ENCODE measurements at regions not wholly inside any gene's neighbourhood (a gene's known extent, or its start where the extent isn't known, plus 50 kb on each side); places are given as distances from the start of the nearest gene placed in this dataset.
"Not testable (repeated sequence)": the region's sequence is repeated elsewhere in the genome, so short reads cannot be mapped to it uniquely, and the experiment has no call there.

DNA sequence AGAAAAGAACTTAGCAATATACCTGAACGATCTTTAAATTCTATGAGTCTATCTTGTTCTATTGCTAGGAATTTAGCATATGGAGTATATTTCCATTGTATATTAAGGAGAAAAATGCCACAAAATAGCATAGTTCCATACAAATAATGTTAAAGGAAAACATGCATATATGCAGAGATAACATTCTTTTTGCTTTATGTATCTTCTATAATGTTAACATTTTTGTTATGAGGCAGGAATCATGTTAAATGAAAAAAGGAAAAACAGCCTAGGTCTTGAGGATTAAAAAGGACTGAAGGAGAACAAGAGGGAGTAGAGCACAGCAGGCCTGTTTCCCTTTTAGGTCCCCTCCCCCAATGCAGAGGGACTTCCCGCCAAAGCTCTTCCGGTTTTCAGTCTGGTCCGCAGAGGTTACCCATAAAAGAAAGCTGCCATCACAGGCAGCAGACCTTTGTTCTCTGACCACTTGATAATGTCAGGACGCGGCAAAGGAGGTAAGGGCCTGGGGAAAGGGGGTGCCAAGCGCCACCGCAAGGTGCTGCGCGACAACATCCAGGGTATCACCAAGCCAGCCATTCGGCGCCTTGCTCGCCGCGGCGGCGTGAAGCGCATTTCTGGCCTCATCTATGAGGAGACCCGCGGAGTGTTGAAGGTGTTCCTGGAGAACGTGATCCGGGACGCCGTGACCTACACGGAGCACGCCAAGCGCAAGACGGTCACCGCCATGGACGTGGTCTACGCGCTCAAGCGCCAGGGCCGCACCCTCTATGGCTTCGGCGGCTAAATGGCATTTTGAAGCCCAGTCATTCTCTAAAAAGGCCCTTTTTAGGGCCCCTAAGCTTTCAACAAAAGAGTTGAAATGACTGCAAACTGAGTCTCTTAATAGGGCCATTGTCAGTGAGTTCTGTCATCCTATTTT lies 108.4 kb upstream of the PRSS16 start:
- DNase-seq = peak; percentile 76

DNA sequence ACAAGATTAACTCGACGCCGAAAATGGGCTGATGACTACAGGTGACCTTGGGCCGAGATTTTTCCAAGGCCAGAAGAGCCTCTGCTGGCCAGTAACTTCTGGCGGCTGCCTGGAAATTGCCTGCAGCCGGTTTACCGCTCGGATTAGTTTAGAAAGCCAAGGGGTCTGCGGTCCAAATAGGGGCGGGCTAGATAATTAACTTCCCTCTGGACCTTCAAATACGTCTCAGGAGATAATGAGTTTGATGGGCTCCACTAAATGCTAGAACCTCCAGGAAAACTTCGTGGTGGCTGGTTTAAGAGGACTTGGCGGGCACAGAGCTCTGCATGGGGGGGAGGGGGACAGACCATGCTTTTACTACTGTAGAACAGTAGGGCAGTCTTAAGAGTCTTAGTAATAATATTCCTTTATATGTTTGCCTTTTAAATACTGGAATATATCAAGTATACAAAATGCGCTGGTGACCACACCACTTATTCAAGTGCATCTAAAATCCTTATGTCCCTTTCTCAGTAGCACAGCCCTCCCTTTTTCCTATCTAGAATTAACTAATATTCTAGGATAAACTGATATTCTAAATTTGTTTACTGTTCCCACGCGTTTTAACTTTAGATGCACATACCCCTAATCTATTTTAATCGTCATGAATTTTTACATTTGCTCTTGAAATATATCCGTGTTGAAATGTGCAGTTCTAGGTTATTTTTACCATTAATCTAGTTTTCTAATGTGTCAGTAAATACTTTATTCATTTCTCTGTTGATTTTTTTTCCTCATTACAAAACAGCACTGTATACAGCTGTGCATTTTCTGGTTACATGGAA lies 107.5 kb upstream of the PRSS16 start:
- DNase-seq = no peak

DNA sequence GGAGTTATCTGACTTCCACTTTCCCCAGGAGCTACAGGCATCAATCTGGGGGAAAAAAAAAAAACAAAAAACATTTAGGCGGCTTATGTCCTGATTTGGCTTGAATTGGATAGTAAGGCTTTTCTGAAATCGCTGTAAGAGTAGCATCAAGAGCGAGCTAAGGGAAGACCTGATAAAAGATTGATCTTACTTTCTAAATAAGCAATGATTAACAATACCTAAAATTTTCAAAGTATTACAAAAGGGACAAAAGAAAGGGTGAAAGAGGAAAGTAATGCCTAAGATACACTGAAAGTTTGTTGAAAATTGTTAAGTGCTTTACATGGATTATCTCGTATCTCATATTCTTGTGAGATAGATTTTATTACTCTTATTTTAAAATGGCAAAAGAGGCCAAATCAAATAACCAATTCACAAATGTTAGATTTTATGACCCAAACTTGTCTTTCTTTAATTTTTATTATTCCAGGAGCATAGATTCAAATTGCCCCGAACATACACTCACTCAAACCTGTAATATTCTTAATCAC lies 106.4 kb upstream of the PRSS16 start:
- no peak for DNase-seq

DNA sequence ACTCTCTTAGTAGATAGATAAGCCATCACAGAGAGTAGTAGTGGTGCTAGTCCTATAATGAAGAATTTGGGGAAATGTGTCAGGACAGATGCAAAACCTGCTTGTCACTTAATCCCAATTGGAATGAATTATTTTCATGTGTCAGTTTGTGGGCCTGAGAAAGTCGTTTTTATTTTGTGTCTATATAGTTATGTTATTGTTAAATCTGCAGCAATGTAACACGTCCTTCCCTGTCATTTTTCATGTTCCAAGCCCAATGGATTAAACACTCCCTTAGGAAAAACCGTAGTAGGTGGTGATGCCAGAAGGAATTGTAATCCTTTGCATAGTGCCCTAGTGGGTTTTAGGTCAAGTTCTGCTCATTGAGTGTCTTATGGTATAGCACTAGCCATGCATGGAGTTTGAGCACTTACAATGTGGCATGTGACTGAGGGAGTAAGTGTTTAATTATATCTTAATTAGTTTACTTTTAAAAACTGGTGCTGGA lies 105.9 kb upstream of the PRSS16 start:
- no peak for DNase-seq

DNA sequence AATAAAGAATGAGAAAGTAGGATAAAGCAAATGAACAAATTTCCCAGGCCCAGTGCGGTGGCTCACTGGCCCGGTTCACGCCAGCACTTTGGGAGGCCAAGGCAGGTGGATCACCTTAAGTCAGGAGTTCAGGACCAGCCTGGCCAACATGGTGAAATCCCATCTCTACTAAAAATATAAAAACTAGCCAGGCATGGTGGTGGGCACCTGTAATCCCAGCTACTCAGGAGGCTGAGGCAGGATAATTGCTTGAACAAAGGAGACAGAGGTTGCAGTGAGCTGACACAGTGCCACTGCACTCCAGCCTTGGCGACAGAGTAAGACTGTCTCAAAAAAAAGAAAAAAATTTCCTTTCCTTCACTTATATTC lies 104.5 kb upstream of the PRSS16 start:
- DNase-seq = not testable (repeated sequence)

DNA sequence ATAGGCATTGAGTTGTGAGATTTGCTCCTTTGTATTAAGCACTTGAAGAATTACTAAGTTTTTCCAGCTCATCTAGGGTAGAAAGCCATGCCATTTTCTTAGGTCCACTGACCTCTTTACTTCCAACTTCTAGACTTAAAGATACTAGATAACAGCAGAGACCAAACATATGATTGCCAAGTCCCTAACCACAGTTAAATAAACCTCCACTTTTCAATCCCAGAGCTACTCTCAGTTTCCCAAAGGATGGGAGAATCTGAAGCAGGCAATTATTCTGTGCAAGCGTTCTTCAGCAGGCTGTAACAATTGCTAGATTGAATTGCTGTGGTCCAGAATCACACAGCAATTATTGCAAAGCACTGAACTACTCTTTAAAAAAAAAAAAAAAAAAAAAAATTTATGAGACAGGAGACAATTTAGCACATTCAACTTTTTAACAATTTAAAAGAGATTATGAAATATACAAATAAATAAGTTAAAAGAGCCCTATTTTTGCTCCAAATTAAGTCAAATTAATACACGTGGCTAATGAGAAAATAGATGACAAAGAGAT lies 104.0 kb upstream of the PRSS16 start:
- DNase-seq = no peak

DNA sequence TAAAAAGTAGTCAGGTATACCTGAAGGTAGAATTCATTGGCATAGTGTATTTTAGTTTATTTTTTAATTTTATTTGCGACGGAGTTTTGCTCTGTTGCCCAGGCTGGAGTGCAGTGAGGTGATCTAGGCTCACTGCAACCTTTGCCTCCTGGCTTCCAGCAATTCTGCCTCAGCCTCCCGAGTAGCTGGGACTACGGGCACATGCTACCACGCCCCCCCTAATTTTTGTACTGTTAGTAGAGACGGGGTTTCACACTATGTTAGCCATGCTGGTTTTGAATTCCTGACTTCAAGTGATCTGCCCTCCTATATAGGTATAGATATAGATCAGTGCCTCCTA lies 102.8 kb upstream of the PRSS16 start:
- DNase-seq = no peak

DNA sequence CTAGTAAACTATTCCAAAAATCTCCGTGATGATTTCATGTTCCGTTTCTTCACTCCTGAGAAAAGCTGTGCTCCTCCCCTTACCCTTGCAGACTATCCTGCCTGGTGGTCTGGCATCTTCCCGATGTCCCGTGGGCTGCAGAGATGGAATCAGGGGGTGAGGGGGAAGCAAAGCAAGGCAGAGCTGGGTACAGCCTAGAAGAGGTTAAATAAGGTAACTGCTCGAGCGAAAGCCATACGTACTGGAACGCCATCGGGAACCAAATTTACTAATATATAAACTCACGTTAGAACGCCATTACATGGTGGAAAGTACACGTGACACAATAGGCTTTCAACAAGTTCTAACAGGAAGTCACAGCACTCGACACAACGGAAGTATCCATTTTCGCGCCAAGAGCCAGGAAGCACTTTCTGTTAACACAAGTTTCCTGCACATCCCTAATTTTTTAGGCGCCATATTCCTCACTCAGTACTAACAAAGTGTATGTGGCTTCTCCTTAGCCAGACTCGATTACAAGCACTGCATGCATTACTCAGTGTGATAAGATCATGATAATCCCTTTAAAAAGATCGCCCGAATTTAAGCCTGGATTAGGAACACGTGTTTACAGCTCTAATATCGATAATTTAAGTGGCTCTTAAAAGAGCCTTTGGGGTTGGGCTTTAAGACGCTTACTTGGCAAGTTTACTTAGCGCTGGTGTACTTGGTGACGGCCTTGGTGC lies 101.6 kb upstream of the PRSS16 start:
- peak; percentile 92 for DNase-seq

DNA sequence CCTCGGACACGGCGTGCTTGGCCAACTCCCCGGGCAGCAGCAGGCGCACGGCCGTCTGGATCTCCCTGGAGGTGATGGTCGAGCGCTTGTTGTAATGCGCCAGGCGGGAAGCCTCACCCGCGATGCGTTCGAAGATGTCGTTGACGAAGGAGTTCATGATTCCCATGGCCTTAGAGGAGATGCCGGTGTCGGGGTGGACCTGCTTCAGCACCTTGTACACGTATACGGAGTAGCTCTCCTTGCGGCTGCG lies 101.1 kb upstream of the PRSS16 start:
- DNase-seq = not testable (repeated sequence)

DNA sequence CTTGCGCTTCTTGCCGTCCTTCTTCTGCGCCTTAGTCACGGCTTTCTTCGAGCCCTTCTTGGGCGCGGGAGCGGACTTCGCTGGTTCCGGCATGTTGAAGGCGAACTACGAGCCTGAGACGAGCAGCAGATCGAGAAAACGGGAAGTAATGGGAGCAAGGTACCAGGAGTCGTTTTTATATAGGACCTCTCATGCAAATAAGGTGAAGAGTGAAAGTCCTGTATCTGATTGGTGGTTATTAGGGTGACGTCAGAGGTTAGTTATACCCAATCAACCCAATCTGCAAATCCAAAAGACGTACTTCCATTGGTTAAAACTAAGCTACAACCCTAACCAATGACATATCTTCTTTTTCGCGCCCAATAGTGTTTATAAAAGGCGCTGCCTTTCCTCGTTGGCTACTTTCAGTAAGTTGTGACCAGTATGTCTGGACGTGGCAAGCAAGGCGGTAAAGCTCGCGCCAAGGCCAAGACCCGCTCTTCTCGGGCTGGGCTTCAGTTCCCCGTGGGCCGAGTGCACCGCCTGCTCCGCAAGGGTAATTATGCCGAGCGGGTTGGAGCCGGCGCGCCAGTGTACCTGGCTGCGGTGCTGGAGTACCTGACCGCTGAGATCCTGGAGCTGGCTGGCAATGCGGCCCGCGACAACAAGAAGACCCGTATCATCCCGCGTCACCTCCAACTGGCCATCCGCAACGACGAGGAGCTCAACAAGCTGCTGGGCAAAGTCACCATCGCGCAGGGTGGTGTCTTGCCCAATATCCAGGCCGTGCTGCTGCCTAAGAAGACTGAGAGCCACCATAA lies 100.6 kb upstream of the PRSS16 start:
- peak; percentile 98 for DNase-seq

DNA sequence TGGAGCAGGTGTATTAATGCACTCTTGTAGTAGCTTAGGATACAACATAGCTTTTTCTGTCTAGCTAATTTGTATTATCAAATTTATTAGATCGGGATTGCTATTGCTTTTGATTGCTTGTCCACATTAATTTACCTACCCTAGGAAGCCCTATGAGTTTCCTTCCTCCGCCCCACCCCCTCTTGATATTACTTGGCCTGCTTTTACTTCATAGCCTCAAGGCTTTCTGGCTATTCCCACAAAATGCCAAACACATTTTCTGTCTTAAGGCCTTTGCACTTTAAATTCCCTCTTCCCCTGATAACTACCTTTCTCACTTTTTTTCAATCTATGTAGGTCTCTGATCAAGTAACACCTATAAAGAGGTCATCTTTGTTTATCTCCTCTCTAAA lies 99.1 kb upstream of the PRSS16 start:
- DNase-seq = no peak

DNA sequence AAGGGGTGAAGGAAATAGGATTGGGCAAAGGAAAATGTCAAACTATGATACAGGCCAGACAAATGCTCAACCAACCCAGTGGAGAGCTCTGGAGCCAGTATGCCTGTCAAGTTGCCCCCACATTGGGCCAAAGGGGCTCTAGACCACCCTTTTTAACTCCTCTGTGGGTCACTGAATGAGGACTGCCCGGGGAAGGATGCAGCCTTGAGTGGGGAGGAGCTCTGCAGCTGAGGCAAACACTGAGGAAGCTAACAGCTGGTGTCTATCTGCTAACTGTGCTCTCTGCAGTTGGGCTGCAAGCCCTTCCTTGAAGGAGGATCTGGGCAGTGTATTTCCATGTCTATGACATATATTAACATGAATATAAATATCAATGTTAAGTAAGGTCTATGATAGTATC lies 98.4 kb upstream of the PRSS16 start:
- no peak for DNase-seq

DNA sequence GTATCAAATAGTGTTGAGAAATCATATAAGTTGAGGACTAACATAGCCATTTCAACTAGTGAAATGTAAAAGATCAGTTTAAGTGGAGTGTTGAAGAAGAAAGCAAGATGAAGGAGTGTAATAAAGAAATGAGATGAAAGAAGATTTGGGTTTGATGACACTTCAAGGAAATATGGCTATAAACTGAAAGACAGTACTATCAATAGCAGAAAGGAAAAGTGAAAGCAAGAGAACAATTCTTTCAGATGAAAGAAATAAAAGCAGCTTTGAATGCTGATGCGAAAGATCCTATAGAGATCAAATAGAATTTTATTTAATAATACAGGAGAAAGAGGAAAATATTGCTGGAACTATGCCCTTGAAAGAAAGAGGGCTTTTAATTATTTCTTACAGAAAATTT lies 92.8 kb upstream of the PRSS16 start:
- DNase-seq = no peak

DNA sequence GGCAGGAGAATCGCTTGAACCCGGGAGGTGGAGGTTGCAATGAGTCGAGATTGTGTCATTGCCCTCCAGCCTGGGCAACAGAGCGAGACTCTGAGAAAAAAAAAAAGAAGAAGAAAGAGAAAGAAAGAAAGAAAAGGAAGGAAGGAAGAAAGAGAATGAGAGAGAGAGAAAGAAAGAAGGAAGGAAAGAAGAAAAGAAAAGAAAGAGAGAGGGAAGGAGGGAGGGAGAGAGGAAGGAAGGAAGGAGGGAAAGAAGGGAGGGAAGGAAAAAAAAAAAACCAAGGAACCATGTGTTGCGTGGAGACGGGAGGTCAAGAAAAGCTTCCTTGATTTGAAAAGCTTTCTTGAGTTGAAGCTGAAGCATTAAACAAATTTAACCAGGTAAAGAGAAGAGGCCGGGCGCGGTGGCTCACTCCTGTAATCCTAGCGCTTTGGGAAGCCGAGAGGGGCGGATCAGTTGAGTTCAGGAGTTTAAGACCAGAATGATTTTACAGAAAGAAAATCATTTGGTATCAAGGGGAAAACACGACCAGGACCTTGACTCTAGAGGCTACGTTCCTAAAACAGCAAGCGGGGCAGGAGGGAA lies 90.5 kb upstream of the PRSS16 start:
- DNase-seq = no peak

DNA sequence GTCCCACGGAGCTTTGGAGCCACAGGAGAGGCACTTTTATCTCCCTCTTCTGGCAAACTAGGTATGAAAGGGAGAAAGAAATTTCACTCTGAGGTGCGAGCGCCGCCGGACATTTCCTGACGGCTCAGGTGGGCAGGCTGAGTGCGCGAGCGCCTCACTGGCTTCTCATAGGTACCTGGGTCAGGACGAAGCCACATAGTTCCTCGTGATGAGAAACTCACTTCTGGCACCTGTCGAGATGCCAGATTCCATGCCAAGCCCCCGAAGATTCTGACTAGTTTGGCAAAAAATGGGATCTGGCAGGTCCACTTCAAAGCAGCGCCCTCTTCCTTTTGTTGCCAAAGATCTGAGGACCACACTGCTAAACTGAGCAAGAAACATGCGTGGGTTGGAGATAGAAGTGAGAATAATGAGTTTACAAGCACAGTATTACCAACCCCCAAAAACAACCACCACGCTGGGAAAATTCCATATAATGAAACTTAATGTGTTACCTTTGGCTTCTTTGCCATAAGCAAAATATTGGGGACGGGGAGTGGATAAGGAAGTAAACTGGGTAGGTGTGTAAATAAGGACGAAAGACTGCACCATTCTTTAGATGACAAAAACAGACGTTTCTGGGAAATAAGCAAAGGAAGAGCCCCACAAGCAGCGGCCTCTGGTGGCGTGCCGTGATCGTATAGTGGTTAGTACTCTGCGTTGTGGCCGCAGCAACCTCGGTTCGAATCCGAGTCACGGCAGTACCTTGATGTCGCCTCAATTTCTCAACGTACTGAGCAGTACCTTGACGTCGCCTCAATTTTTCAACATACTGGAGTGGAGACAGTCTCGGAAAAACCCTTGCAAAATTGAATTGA lies 89.8 kb upstream of the PRSS16 start:
- DNase-seq = peak; percentile 72

DNA sequence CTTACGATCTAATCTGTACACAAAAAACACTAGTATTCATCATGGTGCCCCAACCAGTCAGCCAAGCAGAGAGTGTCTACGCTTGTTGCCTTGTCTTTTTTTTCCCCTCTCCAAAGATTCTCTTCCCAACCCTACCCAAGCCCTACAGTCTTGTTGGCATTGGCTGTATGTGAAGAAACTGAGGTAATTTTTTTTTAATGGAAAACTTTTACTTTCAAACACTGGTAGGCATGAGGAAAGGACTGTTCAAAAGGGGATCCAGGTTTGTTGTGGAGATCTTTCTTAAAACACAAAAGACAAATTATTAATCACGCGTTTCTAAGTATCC lies 89.2 kb upstream of the PRSS16 start:
- no peak for DNase-seq

DNA sequence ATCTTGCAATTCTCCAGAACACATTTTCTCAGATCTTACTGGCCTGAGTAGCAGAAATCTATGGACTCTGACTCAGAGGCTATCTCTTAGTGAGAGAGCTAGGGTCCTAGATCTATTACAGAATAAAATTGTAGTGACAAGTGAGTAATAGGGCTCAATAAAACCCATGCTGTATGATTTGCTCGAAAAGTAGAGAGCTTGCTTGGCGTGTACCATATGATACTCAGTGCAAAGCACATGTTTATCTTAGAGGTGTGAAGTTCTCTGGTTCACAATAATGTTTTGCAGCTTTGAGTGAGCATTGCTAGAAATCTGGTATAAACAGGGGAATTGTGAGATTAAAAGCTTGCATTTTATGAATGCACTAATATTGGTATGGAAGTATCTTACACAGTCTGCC lies 87.8 kb upstream of the PRSS16 start:
- DNase-seq = no peak

DNA sequence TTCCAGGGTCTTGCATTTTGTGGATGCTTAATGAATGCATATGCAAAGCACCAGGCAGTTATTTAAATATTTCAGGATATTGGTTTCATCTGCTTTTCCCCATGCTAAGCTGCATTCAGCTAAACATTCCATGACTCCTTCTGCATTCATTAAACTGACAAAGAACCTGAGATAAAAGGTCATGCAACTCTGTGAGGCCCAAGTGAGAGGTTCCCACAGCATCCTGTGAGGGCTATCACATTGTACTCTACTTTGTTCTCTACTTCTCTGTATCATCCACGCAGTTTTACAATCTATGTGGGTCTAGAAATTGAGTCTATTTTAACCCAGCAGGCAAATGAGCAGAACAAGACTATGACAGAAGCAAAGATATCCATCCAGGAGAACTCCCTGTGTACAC lies 86.4 kb upstream of the PRSS16 start:
- no peak for DNase-seq

DNA sequence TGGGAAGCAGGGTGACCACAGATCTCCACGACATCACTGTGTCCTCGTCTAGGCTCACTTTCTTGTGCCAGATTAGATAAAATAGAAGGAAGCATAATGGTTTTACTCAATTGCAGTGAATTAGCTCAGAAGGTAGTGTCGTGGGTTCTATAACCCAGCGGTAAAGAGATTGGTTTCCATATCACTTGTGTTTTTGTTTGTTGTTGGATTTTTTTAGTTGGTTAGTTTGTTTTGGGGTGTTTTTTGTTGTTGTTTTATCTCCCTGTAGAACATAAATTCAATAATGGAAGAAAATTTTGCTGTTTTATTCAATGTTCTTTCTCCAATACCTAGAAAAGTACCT lies 85.9 kb upstream of the PRSS16 start:
- no peak for DNase-seq

DNA sequence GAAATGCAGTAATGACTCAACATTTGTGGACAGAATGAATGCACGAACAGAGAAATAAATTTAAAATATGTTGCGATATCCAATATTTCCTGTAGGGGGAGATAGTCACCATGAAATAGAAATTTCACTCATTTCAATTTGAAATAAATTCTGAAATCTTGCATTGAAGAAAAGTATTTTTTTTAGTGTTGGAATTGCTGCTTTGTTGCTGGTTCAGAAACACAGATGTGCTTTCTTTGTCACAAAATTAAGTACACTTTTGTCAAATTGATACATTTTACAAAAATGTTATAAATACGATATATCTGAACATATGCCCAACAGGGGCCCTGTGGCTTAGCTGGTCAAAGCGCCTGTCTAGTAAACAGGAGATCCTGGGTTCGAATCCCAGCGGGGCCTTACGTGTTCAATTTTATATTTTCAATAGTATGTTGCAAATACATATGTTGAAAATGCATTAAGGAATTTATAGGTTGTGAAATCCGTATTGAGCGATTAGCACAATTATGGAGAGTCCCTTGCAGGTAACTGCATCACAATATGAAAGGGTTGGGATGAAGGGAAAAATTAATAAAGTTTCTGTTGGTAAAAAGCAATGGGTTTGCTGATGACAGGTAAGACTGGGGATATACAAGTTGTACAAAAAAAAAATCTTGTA lies 85.4 kb upstream of the PRSS16 start:
- DNase-seq = peak; percentile 52

DNA sequence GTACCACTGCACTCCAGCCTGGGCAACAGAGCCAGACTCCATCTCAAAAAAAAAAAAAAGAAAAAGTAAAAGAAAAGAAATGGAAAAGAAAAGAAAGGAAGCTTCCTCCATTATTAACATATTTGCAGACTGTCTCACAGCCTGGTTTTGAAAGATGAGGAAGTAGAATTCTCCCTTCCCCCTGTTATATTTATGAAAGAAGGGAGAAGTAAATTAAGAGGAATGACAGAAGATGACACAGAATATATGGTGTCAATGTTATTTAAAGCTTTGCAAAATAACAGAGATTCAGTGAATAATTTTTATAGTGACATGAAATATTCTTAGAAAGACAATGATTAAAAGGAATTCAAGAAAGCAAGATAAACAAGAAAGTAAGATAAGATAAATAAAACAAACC lies 83.7 kb upstream of the PRSS16 start:
- DNase-seq = no peak

Measured in NCI-H1105 (cell line).